ENCODE measurements at regions not wholly inside any gene's neighbourhood (a gene's known extent, or its start where the extent isn't known, plus 50 kb on each side); places are given as distances from the start of the nearest gene placed in this dataset.

DNA sequence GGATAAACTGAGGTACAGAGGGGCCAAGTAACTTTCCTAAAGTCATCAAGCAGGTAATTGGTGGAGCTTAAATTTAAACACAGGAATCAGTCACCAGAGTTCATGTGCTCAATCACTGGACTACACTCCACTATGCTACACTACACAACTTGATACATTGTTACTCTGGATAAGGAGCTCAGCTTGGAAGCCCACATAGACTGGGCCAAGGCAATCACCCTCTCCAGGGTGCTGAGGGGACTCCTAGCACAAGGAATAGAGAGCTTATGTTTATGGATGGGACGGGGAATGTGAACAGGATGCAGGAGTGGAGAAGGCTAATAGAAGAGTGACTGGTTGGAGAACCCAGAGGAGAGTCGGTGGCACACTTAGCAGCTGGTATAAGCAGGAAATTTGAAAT is 113.5 kb upstream of the NFIB start:
- DNase-seq: no peak

DNA sequence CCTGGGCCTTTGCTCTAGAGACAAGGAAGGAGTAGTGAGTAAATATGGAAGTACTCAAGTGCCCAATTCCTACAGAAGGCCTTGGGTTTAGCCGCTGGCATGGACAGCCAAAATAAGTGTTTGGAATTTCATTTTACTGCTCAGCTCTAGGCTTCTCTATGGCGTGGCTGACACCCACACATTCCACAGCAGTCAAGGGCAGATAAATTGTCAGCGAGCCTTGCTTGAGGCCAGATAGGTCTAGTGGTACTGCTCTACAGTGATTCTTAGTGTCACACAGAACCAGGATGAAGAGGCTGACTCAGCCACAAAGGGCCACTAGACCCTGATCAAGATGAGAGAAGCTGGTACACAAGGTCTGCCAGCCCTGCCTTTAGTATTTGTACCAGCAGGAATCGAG is 111.0 kb upstream of the NFIB start:
- no peak for DNase-seq

DNA sequence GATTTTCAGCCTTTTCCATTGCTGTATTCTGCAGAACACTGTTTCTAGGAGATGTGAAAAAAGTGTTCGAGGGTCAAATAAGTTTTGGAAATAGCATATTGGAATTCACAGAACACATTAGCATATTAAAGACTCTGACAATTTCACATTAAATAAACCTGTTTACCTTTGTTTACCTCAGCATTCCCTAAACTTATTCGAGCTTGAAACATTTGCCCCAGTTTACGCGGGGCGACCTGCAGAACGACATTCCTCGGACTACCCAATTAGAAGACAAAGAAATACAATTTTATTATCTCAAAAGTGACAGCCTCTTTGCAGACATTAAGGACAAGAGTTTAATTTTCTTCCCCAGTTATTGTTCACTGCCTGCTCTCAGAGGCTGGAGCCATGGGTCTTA is 110.3 kb upstream of the NFIB start:
- no peak for DNase-seq

GRCh38 chr9:14423815-14424261 is 109.9 kb upstream of the NFIB start:
- DNase-seq: no peak

GRCh38 chr9:14421291-14421690 is 107.3 kb upstream of the NFIB start:
- DNase-seq: no peak

DNA sequence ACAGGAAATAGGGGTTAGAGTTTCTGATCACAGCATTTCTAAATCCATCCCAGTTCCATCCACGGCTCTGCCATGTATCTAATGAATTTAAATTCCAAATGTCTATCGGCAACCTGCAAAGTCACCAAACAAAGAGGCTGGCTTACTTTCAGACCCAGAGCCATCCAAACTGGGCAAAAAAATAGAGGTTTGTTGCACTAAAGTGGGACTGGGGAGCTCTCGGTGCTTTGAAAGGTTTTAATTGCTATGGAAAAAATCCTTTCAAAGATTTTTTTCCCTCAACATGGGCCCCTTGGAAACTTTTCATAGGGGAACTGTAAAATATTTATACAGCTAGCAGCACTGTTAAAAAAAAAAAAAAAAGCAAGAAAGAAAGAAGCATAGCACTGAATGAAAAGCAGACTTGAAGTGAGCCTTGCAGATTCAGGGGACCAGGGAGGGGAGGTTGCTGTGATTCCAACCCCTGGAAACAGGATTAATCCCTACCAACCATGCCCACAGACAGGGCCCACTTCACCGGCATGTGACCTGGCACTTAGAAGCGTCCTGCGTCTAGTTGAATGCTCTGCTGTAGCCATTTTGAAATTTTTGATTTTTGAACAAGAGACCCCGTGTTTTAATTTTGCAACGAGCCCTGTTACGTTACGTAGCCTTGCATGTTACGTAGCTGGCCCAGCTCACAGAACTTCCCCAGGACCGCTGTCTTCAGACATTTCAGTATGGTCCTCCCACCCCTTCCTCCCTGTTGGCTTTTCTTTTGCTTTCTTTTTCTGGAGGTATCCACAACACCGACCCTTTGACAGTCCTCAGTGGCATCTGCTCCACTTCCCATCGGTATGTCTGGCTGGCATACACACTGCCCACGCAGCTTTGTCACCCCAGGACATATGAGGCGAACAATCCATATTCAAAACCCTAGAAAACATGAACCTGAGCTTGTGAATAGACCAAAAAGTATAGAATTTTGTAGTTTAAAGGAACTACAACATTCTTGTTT is 105.3 kb upstream of the NFIB start:
- no peak for DNase-seq

DNA sequence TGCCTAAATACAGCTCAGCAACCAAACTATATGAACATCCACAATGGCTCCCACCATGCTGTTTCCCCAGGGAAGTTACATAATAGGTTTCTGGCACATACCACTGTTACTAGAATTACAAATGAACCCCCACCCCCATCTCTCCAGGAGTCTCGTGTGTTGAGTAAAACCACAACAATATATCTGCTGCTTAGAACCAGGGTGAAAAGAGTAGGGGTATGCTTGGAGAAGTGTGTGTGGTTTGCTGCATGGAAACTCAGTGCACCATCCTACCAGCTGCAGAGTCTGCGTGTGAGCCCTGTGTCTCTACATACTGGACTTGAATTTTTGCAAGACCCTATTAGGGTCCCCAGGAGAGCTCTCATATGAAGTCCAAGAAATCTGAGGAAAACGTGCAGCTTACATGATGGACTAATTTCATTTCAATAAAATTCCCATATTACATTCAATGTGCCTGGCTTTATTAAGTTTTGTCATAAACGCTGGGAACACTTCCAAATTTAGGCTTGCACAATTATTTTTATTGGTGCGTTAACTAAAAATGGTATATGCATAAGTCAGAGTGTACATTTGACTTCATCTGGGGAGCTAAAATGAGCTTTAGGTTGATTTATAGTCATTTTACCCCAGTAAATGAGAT is 104.5 kb upstream of the NFIB start:
- no peak for DNase-seq

DNA sequence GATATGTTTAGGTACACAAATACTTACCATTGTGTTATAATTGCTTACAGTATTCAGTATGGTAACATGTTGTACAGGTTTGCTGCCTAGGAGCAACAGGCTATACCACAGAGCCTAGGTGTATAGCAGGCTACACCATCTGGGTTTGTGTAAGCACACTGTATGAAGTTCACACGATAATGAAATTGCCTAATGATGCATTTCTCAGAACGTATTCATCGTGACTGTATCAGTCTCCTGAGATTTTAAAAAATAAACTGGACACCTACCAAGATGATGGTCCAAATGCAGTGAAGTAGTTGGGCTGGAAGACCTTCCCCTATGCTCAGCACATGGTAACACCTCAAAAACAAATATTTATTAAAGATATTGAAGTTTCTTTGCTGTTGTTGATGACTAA is 103.3 kb upstream of the NFIB start:
- no peak for DNase-seq

- no peak for DNase-seq
Measured at GRCh38 chr9:14415947-14416346, 102.0 kb upstream of the NFIB start.

DNA sequence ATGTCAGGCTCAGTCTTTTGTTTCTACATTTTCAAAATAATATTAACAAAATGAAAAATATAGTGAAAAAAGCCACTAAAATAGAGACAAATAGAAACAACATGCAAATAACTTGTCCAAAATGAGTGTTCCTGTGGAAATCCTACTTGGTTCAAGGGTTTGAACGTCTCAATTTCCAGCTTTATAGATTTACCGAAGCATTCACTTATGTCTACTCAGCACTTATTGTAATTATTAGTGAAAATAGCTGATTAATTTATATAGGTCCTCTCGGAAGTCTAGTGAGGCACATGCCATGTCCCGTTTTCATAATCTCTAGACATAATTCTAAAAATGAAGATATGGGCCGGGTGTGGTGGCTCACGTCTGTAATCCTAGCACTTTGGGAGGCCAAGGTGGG is 99.9 kb upstream of the NFIB start:
- no peak for DNase-seq

DNA sequence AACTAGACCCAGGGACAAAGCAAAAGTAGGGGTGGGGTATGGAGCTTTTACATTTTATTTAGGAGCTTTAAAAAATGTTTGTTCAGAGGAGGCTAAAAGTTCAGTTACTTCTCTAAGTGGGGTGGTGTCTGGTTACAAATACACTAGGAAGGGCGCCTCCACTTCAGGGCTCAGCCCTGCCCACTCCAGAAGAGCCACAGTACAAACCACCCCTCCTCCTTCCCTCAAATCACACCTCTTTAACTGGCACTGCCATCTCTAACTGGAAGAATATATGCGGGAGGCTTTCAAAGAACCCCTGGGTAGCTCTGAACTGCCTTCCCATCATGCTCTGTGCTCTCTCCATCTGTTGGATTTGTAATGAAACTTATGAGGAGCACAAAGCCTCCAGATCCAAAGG is 98.8 kb upstream of the NFIB start:
- DNase-seq: no peak

GRCh38 chr9:14406463-14406862 is 92.5 kb upstream of the NFIB start:
- DNase-seq: no peak

DNA sequence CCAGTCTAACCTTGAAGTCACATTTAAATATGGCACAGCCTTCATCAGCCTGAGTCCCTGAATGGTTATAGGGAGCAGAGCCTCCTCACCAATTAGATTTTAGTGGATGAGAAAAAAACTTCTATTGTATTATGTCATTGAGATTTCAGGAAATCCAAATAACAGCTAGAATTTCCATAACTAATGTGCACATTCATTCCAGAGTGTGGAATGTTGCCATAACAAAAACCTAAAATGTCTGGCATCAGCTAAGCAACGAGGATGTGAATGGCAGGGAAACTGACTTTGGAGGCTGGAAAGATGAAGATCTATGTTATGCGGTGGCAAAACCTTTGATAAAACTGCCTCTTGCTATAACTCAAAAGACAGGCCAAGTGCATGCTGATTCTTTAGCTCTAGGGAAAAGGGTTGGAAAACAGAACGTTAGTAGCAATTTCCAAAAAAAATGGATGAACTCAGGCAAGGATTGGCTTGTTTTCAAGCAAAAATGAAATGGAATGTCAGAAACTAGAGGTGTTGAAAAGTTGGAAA is 91.3 kb upstream of the NFIB start:
- no peak for DNase-seq

GRCh38 chr9:14403081-14403480 is 89.1 kb upstream of the NFIB start:
- no peak for DNase-seq

GRCh38 chr9:14402583-14402982 is 88.6 kb upstream of the NFIB start:
- DNase-seq: no peak

GRCh38 chr9:14401911-14402310 is 88.0 kb upstream of the NFIB start:
- no peak for DNase-seq

GRCh38 chr9:14400658-14400995 is 86.7 kb upstream of the NFIB start:
- DNase-seq: no peak

DNA sequence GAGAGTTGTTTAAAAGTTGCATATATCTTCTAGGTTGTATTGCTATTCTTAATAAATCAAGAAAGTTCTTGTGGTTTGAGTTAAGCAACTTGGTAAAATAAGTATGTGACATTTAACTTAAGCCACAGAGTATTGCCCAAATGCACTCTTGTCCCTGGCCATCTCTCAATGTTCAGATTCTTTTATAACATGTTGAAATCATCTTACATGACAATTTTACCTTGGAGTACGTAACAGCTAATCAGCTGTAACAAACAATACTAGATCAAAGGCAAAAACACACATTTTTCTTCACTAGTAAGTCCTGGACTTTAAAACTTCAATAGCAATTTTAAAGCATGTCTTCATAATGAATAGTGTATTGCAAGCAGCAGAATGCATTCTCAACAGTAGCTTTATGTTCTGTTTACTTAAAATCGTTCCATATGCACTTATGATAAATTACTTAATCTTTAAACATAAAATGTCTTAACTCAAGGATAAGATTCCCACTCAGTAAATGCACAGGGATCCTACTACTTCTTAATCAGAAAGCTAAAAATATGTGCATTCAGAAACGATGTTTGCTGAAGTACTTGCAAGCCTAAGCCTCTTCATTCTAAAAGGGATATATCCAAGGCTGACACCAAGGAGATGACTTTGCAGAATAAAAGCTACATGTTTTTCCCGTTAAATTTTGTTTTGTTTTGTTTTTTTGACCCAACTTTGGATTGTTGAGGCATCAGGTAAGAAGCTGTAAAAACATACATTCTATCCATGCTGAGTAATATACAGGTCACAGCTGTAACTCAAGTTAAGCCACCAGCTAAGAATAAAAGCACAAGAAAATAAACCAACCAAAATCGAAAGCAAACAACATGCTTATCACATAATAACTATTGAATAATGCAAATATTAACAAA is 86.1 kb upstream of the NFIB start:
- DNase-seq: no peak

DNA sequence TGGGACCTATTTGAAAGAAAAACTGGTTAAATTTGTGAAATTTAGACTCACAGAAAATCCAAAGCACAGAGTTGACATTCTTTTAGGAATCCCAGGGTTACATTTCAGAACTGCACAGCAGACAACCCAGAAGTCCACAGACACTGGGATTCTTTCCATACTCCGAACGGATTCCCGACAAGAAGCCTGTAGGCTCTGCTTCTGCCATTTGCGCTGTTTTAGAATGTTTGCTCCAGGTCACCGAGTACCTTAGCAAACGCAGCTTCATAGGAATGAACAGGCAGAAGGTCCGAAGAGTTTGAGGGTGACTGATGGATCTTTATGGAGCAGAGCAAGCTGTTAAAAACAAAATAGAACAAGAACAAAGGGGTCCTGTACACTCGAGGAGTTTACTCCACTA is 84.5 kb upstream of the NFIB start:
- DNase-seq: no peak

- no peak for DNase-seq
Measured at GRCh38 chr9:14396171-14396570, 82.2 kb upstream of the NFIB start.

- no peak for DNase-seq
Measured at GRCh38 chr9:14395317-14396082, 81.6 kb upstream of the NFIB start.

DNA sequence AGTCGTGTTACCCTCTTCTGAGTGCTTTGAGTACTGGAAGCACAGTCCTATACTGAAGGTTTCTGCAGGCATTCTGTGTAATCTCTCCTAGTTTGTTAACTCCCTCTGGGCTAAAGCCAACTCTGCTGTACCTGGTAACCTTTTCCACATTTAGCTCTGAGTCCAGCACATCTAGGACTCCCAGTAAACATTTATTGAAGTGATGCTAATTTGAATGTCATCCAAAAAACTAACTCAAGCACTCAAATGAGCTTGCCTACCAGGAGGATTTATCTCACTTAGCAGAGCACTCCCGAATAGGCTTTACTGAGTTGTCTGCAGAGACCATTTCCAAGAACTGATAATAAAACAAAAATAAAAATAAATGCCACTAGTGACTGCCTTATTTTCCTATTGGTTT is 79.5 kb upstream of the NFIB start:
- no peak for DNase-seq

Data from activated CD8-positive, alpha-beta memory T cell treated with anti-CD3 and anti-CD28 coated beads for 24 hours (primary cell).